Thyroid gland (tissue), 4 donors: ENCODE measurements at regions not wholly inside any gene's neighbourhood (a gene's known extent, or its start where the extent isn't known, plus 50 kb on each side); places are given as distances from the start of the nearest gene placed in this dataset.

Experiments
- DNase-seq, 2 donors: peaks; one replicate each; pipeline ENCODE4 v3.0.0-alpha.2; 2019
- H3K27ac ChIP-seq, 3 donors: fragments of 200-600 bp; sonication (generic); 1 replicate in 2 of 3; 2 replicates in 1 of 3; pipeline ENCODE4 v1.5.1; 2016 to 2019; ENCODE audit warnings: mild to moderate bottlenecking in 1 of 3, moderate library complexity in 1 of 3
- H3K27me3 ChIP-seq: fragments of 200-600 bp; sonication (generic); one replicate; pipeline ENCODE4 v1.5.1; 2019
- H3K36me3 ChIP-seq, 2 donors: fragments of 200-600 bp; sonication (generic); one replicate each; pipeline ENCODE4 v1.5.1; 2016 to 2019
- H3K4me1 ChIP-seq, 2 donors: fragments of 200-600 bp; sonication (generic); one replicate each; pipeline ENCODE4 v1.5.1; 2017 to 2019
- H3K4me3 ChIP-seq, 3 donors: fragments of 200-600 bp; sonication (generic); replicated peaks in 1 of 3; 1 replicate in 2 of 3; 2 replicates in 1 of 3; pipeline ENCODE4 v1.5.1; 2016; ENCODE audit warnings: mild to moderate bottlenecking in 1 of 3
- H3K9me3 ChIP-seq: fragments of 200-600 bp; sonication (generic); one replicate; pipeline ENCODE4 v1.5.1; 2017
- CTCF ChIP-seq, 6 experiments: fragments of 200-600 bp in 3 of 6; fragments of 450-650 bp in 3 of 6; sonication (generic) in 3 of 6; IDR thresholded peaks; one replicate each; pipeline ENCODE4 v1.5.1; 2016 to 2019; ENCODE audit warnings: antibody characterized with exemption in 6 of 6, mild to moderate bottlenecking in 2 of 6, inconsistent platforms in 1 of 6, moderate library complexity in 1 of 6
- POLR2A ChIP-seq, 2 donors: fragments of 450-650 bp; IDR thresholded peaks; one replicate each; pipeline ENCODE4 v1.6.1; 2017; ENCODE audit warnings: antibody characterized with exemption in 2 of 2, mild to moderate bottlenecking in 2 of 2, moderate library complexity in 1 of 2
- WGBS, 2 donors: methylation state at CpG; one replicate each; pipeline ENCODE4 v1.1.5; 2017; 5-methylcytosine and 5-hydroxymethylcytosine counted together
- intact Hi-C: fragments of 100-400 bp; cut with DNase I; formaldehyde crosslinking; loops from one replicate; pipeline ENCODE4 v1.15.1; 2023

GRCh38 chr13:80037505-80037888 lies 303.4 kb downstream of the SPRY2 start:
- intact Hi-C loops, result no loop called here
- WGBS, 2 donors, result 92 to 97% methylated on average over 2 of the region's 2 CpGs
- Histone ChIP-seq H3K36me3 (no peaks in the 10 kb centered on the region), H3K27me3 (no peaks in the 10 kb centered on the region), H3K27ac (no peak overlapping the region), H3K4me1 (no peaks in the 10 kb centered on the region), H3K4me3 (no peak overlapping the region), H3K9me3 (no peaks in the 10 kb centered on the region)
- no peak for DNase-seq
- TF ChIP-seq POLR2A (IDR thresholded peaks at IDR 0.05), result no peak

GRCh38 chr13:80036845-80037504 lies 304.0 kb downstream of the SPRY2 start:
- Histone ChIP-seq H3K36me3 (no peaks in the 10 kb centered on the region), H3K27me3 (no peaks in the 10 kb centered on the region), H3K4me1 (no peaks in the 10 kb centered on the region), H3K4me3 (no peak overlapping the region), H3K9me3 (no peaks in the 10 kb centered on the region), H3K27ac (no peak overlapping the region)
- intact Hi-C loops, result no loop called here
- DNase-seq, result no peak
- 89% methylated on average over 2 of the region's 2 CpGs for WGBS, 2 donors
- TF ChIP-seq POLR2A (IDR thresholded peaks at IDR 0.05) (no peak), CTCF (IDR thresholded peaks at IDR 0.05) (no peak)

GRCh38 chr13:80035096-80035495 lies 305.8 kb downstream of the SPRY2 start:
- Histone ChIP-seq H3K4me3 (no peak overlapping the region), H3K27ac (no peak overlapping the region), H3K36me3 (no peaks in the 10 kb centered on the region), H3K27me3 (no peaks in the 10 kb centered on the region), H3K9me3 (no peaks in the 10 kb centered on the region), H3K4me1 (no peaks in the 10 kb centered on the region)
- no peak for DNase-seq
- 76 to 79% methylated on average over 1 of the region's 1 CpG for WGBS, 2 donors
- intact Hi-C loops, result no loop called here
- no peak for TF ChIP-seq CTCF (IDR thresholded peaks at IDR 0.05)
- no peak for TF ChIP-seq POLR2A (IDR thresholded peaks at IDR 0.05)

GRCh38 chr13:80033951-80034350 lies 307.0 kb downstream of the SPRY2 start:
- Histone ChIP-seq H3K4me3 (no peak overlapping the region), H3K4me1 (no peaks in the 10 kb centered on the region), H3K9me3 (no peaks in the 10 kb centered on the region), H3K27me3 (no peaks in the 10 kb centered on the region), H3K27ac (no peak overlapping the region), H3K36me3 (no peaks in the 10 kb centered on the region)
- 95 to 97% methylated on average over 2 of the region's 2 CpGs for WGBS, 2 donors
- DNase-seq, result no peak
- intact Hi-C loops, result no loop called here
- TF ChIP-seq CTCF (IDR thresholded peaks at IDR 0.05) (no peak), POLR2A (IDR thresholded peaks at IDR 0.05) (no peak)

GRCh38 chr13:80033286-80033685 lies 307.6 kb downstream of the SPRY2 start:
- WGBS, 2 donors, result 84 to 97% methylated on average over 1 of the region's 1 CpG
- Histone ChIP-seq H3K27me3 (no peaks in the 10 kb centered on the region), H3K9me3 (no peaks in the 10 kb centered on the region), H3K4me1 (no peaks in the 10 kb centered on the region), H3K27ac (no peak overlapping the region), H3K4me3 (no peak overlapping the region), H3K36me3 (no peaks in the 10 kb centered on the region)
- DNase-seq, result no peak
- TF ChIP-seq POLR2A (IDR thresholded peaks at IDR 0.05) (no peak), CTCF (IDR thresholded peaks at IDR 0.05) (no peak)
- intact Hi-C loops, result no loop called here
